Fibroblast of skin of abdomen (primary cell): ENCODE measurements at regions not wholly inside any gene's neighbourhood (a gene's known extent, or its start where the extent isn't known, plus 50 kb on each side); places are given as distances from the start of the nearest gene placed in this dataset.

Source experiments
- DNase-seq: peaks from one replicate; pipeline ENCODE4 v3.0.0-alpha.2; 2013

- no peak for DNase-seq
These were observed 1027.3 kb downstream of the TUSC7 start for GRCh38 chr3:117736846-117737245.

- no peak for DNase-seq
These were observed 1034.4 kb downstream of the TUSC7 start for GRCh38 chr3:117743993-117744392.

- DNase-seq, result no peak
These were observed 1035.4 kb downstream of the TUSC7 start for GRCh38 chr3:117744935-117745334.

- DNase-seq, result no peak
These were observed 1035.9 kb downstream of the TUSC7 start for GRCh38 chr3:117745516-117745915.

- no peak for DNase-seq
These were observed 1036.5 kb downstream of the TUSC7 start for GRCh38 chr3:117746066-117746465.

GRCh38 chr3:117748131-117748530, 1038.6 kb downstream of the TUSC7 start:
- DNase-seq, result peak; percentile 38

GRCh38 chr3:117750674-117751269, 1041.2 kb downstream of the TUSC7 start:
- no peak for DNase-seq

- no peak for DNase-seq
These were observed 1042.1 kb downstream of the TUSC7 start for GRCh38 chr3:117751651-117752050.

- DNase-seq, result peak; percentile 87
These were observed 1043.6 kb downstream of the TUSC7 start for GRCh38 chr3:117752984-117753717.

GRCh38 chr3:117754058-117754457, 1044.5 kb downstream of the TUSC7 start:
- DNase-seq, result no peak

GRCh38 chr3:117754841-117755240, 1045.3 kb downstream of the TUSC7 start:
- no peak for DNase-seq

- DNase-seq, result peak; percentile 55
These were observed 1047.0 kb downstream of the TUSC7 start for GRCh38 chr3:117756563-117756962.

- DNase-seq, result no peak
These were observed 1052.4 kb downstream of the TUSC7 start for GRCh38 chr3:117761703-117762620.

- DNase-seq, result no peak
These were observed 1053.0 kb downstream of the TUSC7 start for GRCh38 chr3:117762621-117763037.

- no peak for DNase-seq
These were observed 1054.0 kb downstream of the TUSC7 start for GRCh38 chr3:117763561-117763960.

- no peak for DNase-seq
These were observed 1059.0 kb downstream of the TUSC7 start for GRCh38 chr3:117768581-117768980.

GRCh38 chr3:117774130-117774529, 1064.6 kb downstream of the TUSC7 start:
- DNase-seq, result no peak

- peak; percentile 45 for DNase-seq
These were observed 1076.8 kb downstream of the TUSC7 start for GRCh38 chr3:117786349-117786748.

- DNase-seq, result peak; percentile 97
These were observed 1078.5 kb downstream of the TUSC7 start for GRCh38 chr3:117788061-117788460.

GRCh38 chr3:117788506-117788905, 1078.9 kb downstream of the TUSC7 start:
- no peak for DNase-seq

GRCh38 chr3:117790235-117790987, 1080.8 kb downstream of the TUSC7 start:
- DNase-seq, result peak; percentile 53

GRCh38 chr3:117793622-117794265, 1084.2 kb downstream of the TUSC7 start:
- DNase-seq, result no peak
